KMS-11 (cell line): ENCODE measurements at regions not wholly inside any gene's neighbourhood (a gene's known extent, or its start where the extent isn't known, plus 50 kb on each side); places are given as distances from the start of the nearest gene placed in this dataset.

ENCODE experiments used
- H2AFZ ChIP-seq: fragments of 200-600 bp; sonication (generic); 2 replicates; pipeline ENCODE4 v1.6.1; 2016; ENCODE audit warnings: antibody characterized with exemption, mixed run types, low read depth
- H3K27ac ChIP-seq: fragments of 200-600 bp; sonication (generic); 2 replicates; pipeline ENCODE4 v1.6.1; 2016; ENCODE audit warnings: mild to moderate bottlenecking, mixed run types
- H3K27me3 ChIP-seq: fragments of 200-600 bp; sonication (generic); 2 replicates; pipeline ENCODE4 v1.6.1; 2017; ENCODE audit warnings: mild to moderate bottlenecking, low read depth, mixed run types, moderate library complexity; ENCODE audit not compliant: insufficient read depth
- H3K36me3 ChIP-seq: fragments of 200-600 bp; sonication (generic); 2 replicates; pipeline ENCODE4 v1.6.1; 2017; ENCODE audit warnings: mild to moderate bottlenecking, mixed run types; ENCODE audit not compliant: insufficient read depth
- H3K4me1 ChIP-seq: fragments of 200-600 bp; sonication (generic); 2 replicates; pipeline ENCODE4 v1.6.1; 2016; ENCODE audit warnings: mild to moderate bottlenecking, low read depth, mixed run types; ENCODE audit not compliant: poor library complexity, severe bottlenecking
- H3K4me2 ChIP-seq: fragments of 200-600 bp; sonication (generic); 2 replicates; pipeline ENCODE4 v1.7.0; 2016; ENCODE audit warnings: mild to moderate bottlenecking, mixed run types
- H3K4me3 ChIP-seq: fragments of 200-600 bp; sonication (generic); IDR thresholded peaks from 2 replicates; pipeline ENCODE4 v1.6.1; 2017; ENCODE audit warnings: low read depth, low read length, mixed read lengths; ENCODE audit not compliant: insufficient read depth
- H3K79me2 ChIP-seq: fragments of 200-600 bp; sonication (generic); 2 replicates; pipeline ENCODE4 v1.6.1; 2016; ENCODE audit warnings: low read depth, mixed run types; ENCODE audit not compliant: insufficient read depth
- H3K9ac ChIP-seq: fragments of 200-600 bp; sonication (generic); 2 replicates; pipeline ENCODE4 v1.6.1; 2016; ENCODE audit warnings: mild to moderate bottlenecking, mixed run types
- H4K20me1 ChIP-seq: fragments of 200-600 bp; sonication (generic); 2 replicates; pipeline ENCODE4 v1.6.1; 2016; ENCODE audit warnings: mild to moderate bottlenecking, mixed run types; ENCODE audit not compliant: insufficient read depth
- TF ChIP-seq, protein P1 (sequence below): fragments of 200-600 bp; sonication (generic); conservative IDR thresholded peaks from 2 replicates; pipeline ENCODE4 v1.6.1; 2017; ENCODE audit warnings: low read depth, mild to moderate bottlenecking, antibody characterized with exemption, low read length, moderate library complexity, mixed read lengths

DNA sequence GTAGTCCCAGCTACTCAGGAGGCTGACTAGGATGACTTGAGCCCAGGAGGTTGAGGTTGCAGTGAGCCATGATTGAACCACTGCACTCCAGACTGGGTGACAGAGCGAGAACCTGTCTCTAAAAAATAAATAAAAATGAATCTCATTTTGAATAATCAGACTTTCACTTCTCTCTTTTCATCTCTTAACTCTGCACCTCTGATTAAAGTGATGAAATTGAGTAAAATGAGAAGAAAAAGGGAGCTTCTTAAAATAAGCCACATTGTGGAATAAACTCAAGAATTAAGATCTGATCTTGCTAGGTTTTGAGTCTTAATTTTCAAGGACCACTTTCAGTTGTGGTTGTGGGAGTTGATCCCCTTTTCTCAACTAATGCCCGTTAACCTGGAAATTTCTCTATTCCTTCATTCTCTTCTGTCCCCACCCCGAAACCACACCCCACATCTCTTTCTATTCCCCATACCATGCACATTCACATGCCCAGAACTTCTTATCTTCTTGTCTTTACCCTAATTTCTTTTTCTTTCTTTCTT lies 70.9 kb upstream of the ETV6 start:
- peaks cover 7% of the 10 kb centered on the region for H3K4me1 ChIP-seq
- no peak overlapping the region for H3K9ac ChIP-seq
- H3K79me2 ChIP-seq: no peaks in the 10 kb centered on the region
- no peak overlapping the region for H2AFZ ChIP-seq
- no peak overlapping the region for H3K27ac ChIP-seq
- H3K4me2 ChIP-seq: no peak overlapping the region
- H3K4me3 ChIP-seq: no peak overlapping the region
- no peaks in the 10 kb centered on the region for H4K20me1 ChIP-seq
- H3K36me3 ChIP-seq: no peaks in the 10 kb centered on the region
- TF ChIP-seq, protein P1, sequence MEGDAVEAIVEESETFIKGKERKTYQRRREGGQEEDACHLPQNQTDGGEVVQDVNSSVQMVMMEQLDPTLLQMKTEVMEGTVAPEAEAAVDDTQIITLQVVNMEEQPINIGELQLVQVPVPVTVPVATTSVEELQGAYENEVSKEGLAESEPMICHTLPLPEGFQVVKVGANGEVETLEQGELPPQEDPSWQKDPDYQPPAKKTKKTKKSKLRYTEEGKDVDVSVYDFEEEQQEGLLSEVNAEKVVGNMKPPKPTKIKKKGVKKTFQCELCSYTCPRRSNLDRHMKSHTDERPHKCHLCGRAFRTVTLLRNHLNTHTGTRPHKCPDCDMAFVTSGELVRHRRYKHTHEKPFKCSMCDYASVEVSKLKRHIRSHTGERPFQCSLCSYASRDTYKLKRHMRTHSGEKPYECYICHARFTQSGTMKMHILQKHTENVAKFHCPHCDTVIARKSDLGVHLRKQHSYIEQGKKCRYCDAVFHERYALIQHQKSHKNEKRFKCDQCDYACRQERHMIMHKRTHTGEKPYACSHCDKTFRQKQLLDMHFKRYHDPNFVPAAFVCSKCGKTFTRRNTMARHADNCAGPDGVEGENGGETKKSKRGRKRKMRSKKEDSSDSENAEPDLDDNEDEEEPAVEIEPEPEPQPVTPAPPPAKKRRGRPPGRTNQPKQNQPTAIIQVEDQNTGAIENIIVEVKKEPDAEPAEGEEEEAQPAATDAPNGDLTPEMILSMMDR: no peak
- H3K27me3 ChIP-seq: no peaks in the 10 kb centered on the region

- H3K79me2 ChIP-seq: no peaks in the 10 kb centered on the region
- H3K36me3 ChIP-seq: no peaks in the 10 kb centered on the region
- H3K4me1 ChIP-seq: peaks cover 7% of the 10 kb centered on the region
- no peak overlapping the region for H3K27ac ChIP-seq
- no peak overlapping the region for H3K4me2 ChIP-seq
- H3K4me3 ChIP-seq: no peak overlapping the region
- H3K27me3 ChIP-seq: no peaks in the 10 kb centered on the region
- H4K20me1 ChIP-seq: no peaks in the 10 kb centered on the region
- TF ChIP-seq, protein P1: no peak
- no peak overlapping the region for H2AFZ ChIP-seq
- H3K9ac ChIP-seq: no peak overlapping the region
Observed at GRCh38 chr12:11580125-11580751, 69.2 kb upstream of the ETV6 start.

DNA sequence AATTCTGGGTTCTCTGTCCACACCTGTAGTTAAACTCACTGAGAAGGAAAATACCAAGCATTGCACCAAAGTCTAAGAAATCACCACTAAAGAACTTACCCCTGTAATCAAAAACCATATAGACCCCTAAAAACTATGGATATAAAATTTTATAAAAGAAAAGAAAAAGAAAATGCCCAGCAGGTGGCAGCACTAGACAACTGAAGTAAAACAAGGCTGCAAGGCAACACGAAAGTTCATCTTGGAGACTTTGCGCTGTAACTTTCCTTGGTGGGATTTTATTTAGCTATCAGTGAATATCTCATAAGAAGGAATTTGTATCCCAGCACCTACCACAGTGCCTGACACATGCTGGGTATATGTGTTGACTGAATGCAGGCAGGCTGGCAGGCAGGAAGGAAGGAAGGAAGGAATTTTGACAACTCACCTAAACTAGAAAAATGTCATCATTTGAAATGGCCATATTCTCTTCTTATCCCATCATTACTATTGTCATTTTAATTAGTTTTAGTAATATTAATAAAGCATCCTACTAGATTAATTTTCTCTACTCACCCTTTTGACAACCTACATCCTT lies 68.2 kb upstream of the ETV6 start:
- H3K4me3 ChIP-seq: no peak overlapping the region
- H3K27me3 ChIP-seq: no peaks in the 10 kb centered on the region
- no peak overlapping the region for H3K27ac ChIP-seq
- 0 out of 2 replicates have a peak overlapping the region, but pooled peaks have one; percentile 12 for H3K4me2 ChIP-seq
- H3K4me1 ChIP-seq: peaks cover 7% of the 10 kb centered on the region
- no peaks in the 10 kb centered on the region for H4K20me1 ChIP-seq
- no peaks in the 10 kb centered on the region for H3K36me3 ChIP-seq
- H3K79me2 ChIP-seq: no peaks in the 10 kb centered on the region
- TF ChIP-seq, protein P1: peak; percentile 78
- H3K9ac ChIP-seq: no peak overlapping the region
- no peak overlapping the region for H2AFZ ChIP-seq

GRCh38 chr12:11584221-11584855 lies 65.1 kb upstream of the ETV6 start:
- H3K4me1 ChIP-seq: peaks cover 7% of the 10 kb centered on the region
- no peak overlapping the region for H3K4me3 ChIP-seq
- H3K4me2 ChIP-seq: no peak overlapping the region
- H4K20me1 ChIP-seq: no peaks in the 10 kb centered on the region
- no peaks in the 10 kb centered on the region for H3K36me3 ChIP-seq
- no peak overlapping the region for H3K27ac ChIP-seq
- TF ChIP-seq, protein P1: no peak
- H3K27me3 ChIP-seq: no peaks in the 10 kb centered on the region
- no peaks in the 10 kb centered on the region for H3K79me2 ChIP-seq
- H3K9ac ChIP-seq: no peak overlapping the region
- H2AFZ ChIP-seq: no peak overlapping the region
